ENCODE measurements at regions not wholly inside any gene's neighbourhood (a gene's known extent, or its start where the extent isn't known, plus 50 kb on each side); places are given as distances from the start of the nearest gene placed in this dataset.
"Not testable (repeated sequence)": the region's sequence is repeated elsewhere in the genome, so short reads cannot be mapped to it uniquely, and the experiment has no call there.

DNA sequence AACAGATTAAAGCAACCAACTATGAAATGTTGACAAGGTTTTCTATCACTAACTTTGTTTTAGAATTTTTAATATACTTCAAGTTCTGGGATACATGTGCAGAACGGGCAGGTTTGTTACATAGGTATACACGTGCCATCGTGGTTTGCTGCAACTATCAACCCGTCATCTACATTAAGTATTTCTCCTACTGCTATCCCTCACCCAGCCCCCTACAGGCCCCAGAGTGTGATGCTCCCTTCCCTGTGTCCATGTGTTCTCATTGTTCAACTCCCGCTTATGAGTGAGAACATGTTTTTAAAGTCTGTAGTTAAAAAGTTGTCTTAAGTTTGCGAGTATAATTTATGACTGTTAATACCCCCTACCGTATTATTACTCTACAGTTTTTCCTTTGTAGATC is 844.3 kb upstream of the MANEA start:
- no peaks in the 10 kb centered on the region for H3K27me3 ChIP-seq (ENCODE audit: control insufficient read depth in 1 of 2, insufficient read depth in 2 of 2, low read length in 2 of 2)
- 91% methylated on average over 7 of the region's 7 CpGs for WGBS, 2 donors
- H3K9me3 ChIP-seq (ENCODE audit: control insufficient read depth in 2 of 2, insufficient read depth in 1 of 2, low read depth in 1 of 2, low read length in 1 of 2) = peaks cover 2 to 6% of the 10 kb centered on the region in 2 donors
- no peaks in the 10 kb centered on the region for H3K4me1 ChIP-seq (ENCODE audit: control insufficient read depth in 2 of 2, insufficient read depth in 2 of 2, low read length in 1 of 2)
- no peak overlapping the region for H3K4me3 ChIP-seq (ENCODE audit: low read depth in 1 of 2, low read length in 2 of 2)
- H3K36me3 ChIP-seq (ENCODE audit: control insufficient read depth in 2 of 2, insufficient read depth in 2 of 2, low read length in 1 of 2) = no peaks in the 10 kb centered on the region
- H3K27ac ChIP-seq (ENCODE audit: low read depth in 2 of 2, low read length in 1 of 2) = no peak overlapping the region

DNA sequence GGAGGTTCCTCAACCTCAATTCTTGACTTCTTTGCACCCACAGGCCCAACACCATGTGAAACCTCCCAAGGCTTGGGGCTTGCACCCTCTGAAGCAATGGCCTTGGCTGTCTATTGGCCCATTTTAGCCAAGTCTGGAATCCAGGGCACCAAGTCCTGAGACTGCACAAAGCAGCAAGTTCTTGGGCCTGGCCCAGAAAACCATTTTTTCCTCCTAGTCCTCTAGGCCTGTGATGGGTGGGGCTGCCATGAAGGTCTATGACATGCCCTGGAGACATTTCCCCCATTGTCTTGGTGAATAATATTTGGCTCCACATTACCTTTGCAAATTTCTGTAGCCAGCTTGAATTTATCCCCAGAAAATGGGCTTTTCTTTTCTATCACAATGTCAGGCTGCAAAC is 849.6 kb upstream of the MANEA start:
- no peak overlapping the region for H3K27ac ChIP-seq (ENCODE audit: low read depth in 2 of 2, low read length in 1 of 2)
- no peak overlapping the region for H3K4me3 ChIP-seq (ENCODE audit: low read depth in 1 of 2, low read length in 2 of 2)
- H3K9me3 ChIP-seq (ENCODE audit: control insufficient read depth in 2 of 2, insufficient read depth in 1 of 2, low read depth in 1 of 2, low read length in 1 of 2) = no peaks in the 10 kb centered on the region
- no peaks in the 10 kb centered on the region for H3K4me1 ChIP-seq (ENCODE audit: control insufficient read depth in 2 of 2, insufficient read depth in 2 of 2, low read length in 1 of 2)
- H3K36me3 ChIP-seq (ENCODE audit: control insufficient read depth in 2 of 2, insufficient read depth in 2 of 2, low read length in 1 of 2) = no peaks in the 10 kb centered on the region
- H3K27me3 ChIP-seq (ENCODE audit: control insufficient read depth in 1 of 2, insufficient read depth in 2 of 2, low read length in 2 of 2) = no peaks in the 10 kb centered on the region

DNA sequence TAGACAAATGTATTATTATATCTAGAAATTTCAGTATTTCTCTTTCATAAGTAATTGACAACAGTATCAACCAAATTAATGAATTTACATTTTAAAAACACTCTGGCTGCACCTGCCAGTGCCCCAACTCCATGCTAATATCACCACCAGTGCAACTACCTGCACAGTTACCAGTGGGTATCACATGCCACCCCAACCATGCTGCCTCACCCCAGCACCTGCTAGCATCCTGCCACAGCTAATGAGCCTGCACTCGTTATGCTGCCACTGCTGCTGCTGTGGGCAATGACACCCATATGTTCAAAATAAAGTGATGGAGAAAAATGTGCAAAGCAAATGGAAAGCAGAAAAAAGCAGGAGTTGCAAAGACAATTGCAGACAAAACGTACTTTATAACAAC is 855.9 kb upstream of the MANEA start:
- no peak overlapping the region for H3K4me3 ChIP-seq (ENCODE audit: low read depth in 1 of 2, low read length in 2 of 2)
- H3K9me3 ChIP-seq (ENCODE audit: control insufficient read depth in 2 of 2, insufficient read depth in 1 of 2, low read depth in 1 of 2, low read length in 1 of 2) = peaks cover 0 to 2% of the 10 kb centered on the region in 2 donors
- no peaks in the 10 kb centered on the region for H3K4me1 ChIP-seq (ENCODE audit: control insufficient read depth in 2 of 2, insufficient read depth in 2 of 2, low read length in 1 of 2)
- no peaks in the 10 kb centered on the region for H3K27me3 ChIP-seq (ENCODE audit: control insufficient read depth in 1 of 2, insufficient read depth in 2 of 2, low read length in 2 of 2)
- H3K27ac ChIP-seq (ENCODE audit: low read depth in 2 of 2, low read length in 1 of 2) = no peak overlapping the region
- WGBS, 2 donors = 65 to 70% methylated on average over 2 of the region's 2 CpGs
- no peaks in the 10 kb centered on the region for H3K36me3 ChIP-seq (ENCODE audit: control insufficient read depth in 2 of 2, insufficient read depth in 2 of 2, low read length in 1 of 2)

DNA sequence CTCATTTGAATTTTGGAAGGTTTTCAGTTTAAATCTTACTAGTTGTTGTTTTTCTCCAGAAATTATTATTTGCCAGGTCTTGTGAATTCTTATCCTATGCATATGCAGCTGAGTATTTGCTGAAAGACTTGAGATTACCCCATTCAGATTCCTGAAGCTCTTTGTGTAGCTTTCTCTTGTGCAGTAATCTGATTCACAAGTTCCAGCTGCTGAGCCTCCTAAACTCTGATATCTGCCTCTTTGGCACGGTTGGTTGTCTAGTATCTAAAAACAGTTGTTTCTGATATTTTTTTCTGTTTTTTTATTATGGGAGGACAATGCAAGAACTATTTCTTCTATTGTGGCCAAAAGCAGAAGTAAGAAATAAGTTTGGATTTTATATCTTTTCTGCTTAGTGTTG is 863.9 kb upstream of the MANEA start:
- Histone ChIP-seq H3K27me3 (ENCODE audit: control insufficient read depth in 1 of 2, insufficient read depth in 2 of 2, low read length in 2 of 2) (no peaks in the 10 kb centered on the region), H3K36me3 (ENCODE audit: control insufficient read depth in 2 of 2, insufficient read depth in 2 of 2, low read length in 1 of 2) (no peaks in the 10 kb centered on the region), H3K9me3 (ENCODE audit: control insufficient read depth in 2 of 2, insufficient read depth in 1 of 2, low read depth in 1 of 2, low read length in 1 of 2) (no peaks in the 10 kb centered on the region), H3K4me1 (ENCODE audit: control insufficient read depth in 2 of 2, insufficient read depth in 2 of 2, low read length in 1 of 2) (no peaks in the 10 kb centered on the region), H3K27ac (ENCODE audit: low read depth in 2 of 2, low read length in 1 of 2) (no peak overlapping the region), H3K4me3 (ENCODE audit: low read depth in 1 of 2, low read length in 2 of 2) (no peak overlapping the region)
- 49 to 54% methylated on average over 1 of the region's 1 CpG for WGBS, 2 donors

DNA sequence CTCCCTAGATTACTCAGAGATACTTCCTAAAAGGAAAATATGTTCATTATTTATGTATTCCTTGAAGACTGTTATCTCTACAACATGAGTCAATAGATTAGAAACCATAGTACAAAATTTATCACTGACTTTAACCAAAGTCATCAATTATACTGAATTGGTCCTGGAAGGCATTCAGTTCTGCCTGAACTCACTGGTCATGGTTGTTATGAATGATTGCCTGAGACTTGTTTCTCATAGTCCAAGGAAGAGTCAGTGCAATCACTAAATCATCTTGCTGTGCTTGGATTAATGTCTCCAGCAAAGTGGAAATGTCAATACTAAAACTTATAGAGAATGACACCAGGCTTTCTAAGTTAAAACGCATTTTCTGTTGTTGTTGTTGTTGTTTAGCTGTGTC is 878.6 kb upstream of the MANEA start:
- 59 to 84% methylated on average over 1 of the region's 1 CpG for WGBS, 2 donors
- Histone ChIP-seq H3K9me3 (ENCODE audit: control insufficient read depth in 2 of 2, insufficient read depth in 1 of 2, low read depth in 1 of 2, low read length in 1 of 2) (no peaks in the 10 kb centered on the region), H3K27me3 (ENCODE audit: control insufficient read depth in 1 of 2, insufficient read depth in 2 of 2, low read length in 2 of 2) (no peaks in the 10 kb centered on the region), H3K36me3 (ENCODE audit: control insufficient read depth in 2 of 2, insufficient read depth in 2 of 2, low read length in 1 of 2) (no peaks in the 10 kb centered on the region), H3K4me3 (ENCODE audit: low read depth in 1 of 2, low read length in 2 of 2) (no peak overlapping the region), H3K27ac (ENCODE audit: low read depth in 2 of 2, low read length in 1 of 2) (no peak overlapping the region), H3K4me1 (ENCODE audit: control insufficient read depth in 2 of 2, insufficient read depth in 2 of 2, low read length in 1 of 2) (no peaks in the 10 kb centered on the region)

DNA sequence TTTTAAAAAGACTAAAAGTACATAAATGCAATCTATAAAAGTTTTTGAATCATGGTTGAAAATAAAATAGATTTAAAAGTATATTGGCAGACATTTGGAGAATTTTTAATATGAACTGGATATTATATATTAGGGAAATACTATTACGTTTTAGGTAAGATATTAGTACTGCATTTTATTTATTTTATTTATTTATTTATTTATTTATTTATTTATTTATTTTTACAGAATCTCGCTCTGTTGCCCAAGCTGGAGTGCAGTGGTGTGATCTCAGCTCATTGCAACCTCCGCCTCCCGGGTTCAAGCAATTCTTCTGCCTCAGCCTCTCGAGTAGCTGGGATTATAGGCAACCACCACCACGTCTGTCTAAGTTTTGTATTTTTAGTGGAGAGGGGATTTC is 890.1 kb upstream of the MANEA start:
- H3K27me3 ChIP-seq (ENCODE audit: control insufficient read depth in 1 of 2, insufficient read depth in 2 of 2, low read length in 2 of 2) = not testable (repeated sequence)
- 86 to 90% methylated on average over 6 of the region's 6 CpGs for WGBS, 2 donors

DNA sequence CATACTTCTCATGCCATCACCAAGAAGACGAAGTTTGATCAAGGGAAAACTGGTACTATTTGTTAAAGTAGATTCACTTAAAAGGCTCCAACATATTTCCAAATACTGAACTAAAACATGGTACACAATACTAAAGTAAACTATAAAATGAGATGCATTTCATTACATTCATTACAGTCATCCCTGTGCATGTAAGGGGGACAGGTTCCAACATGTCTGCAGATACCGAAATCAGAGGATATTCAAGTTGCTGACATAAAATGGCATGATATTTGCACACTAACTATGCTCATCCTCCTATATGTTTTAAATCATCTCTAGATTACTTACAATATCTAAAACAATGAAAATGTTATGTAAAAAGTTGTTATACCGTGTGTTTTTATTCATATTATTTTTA is 893.9 kb upstream of the MANEA start:
- H3K9me3 ChIP-seq (ENCODE audit: control insufficient read depth in 2 of 2, insufficient read depth in 1 of 2, low read depth in 1 of 2, low read length in 1 of 2) = no peaks in the 10 kb centered on the region
- no peaks in the 10 kb centered on the region for H3K36me3 ChIP-seq (ENCODE audit: control insufficient read depth in 2 of 2, insufficient read depth in 2 of 2, low read length in 1 of 2)
- WGBS, 2 donors = 64 to 74% methylated on average over 3 of the region's 3 CpGs
- no peak overlapping the region for H3K27ac ChIP-seq (ENCODE audit: low read depth in 2 of 2, low read length in 1 of 2)
- H3K4me3 ChIP-seq (ENCODE audit: low read depth in 1 of 2, low read length in 2 of 2) = no peak overlapping the region
- no peaks in the 10 kb centered on the region for H3K27me3 ChIP-seq (ENCODE audit: control insufficient read depth in 1 of 2, insufficient read depth in 2 of 2, low read length in 2 of 2)
- no peaks in the 10 kb centered on the region for H3K4me1 ChIP-seq (ENCODE audit: control insufficient read depth in 2 of 2, insufficient read depth in 2 of 2, low read length in 1 of 2)

More for the DNA sequence above, 890.1 kb upstream of the MANEA start:
- H3K4me1 ChIP-seq (ENCODE audit: control insufficient read depth in 2 of 2, insufficient read depth in 2 of 2, low read length in 1 of 2); H3K27ac ChIP-seq (ENCODE audit: low read depth in 2 of 2, low read length in 1 of 2); H3K36me3 ChIP-seq (ENCODE audit: control insufficient read depth in 2 of 2, insufficient read depth in 2 of 2, low read length in 1 of 2); H3K4me3 ChIP-seq (ENCODE audit: low read depth in 1 of 2, low read length in 2 of 2); H3K9me3 ChIP-seq (ENCODE audit: control insufficient read depth in 2 of 2, insufficient read depth in 1 of 2, low read depth in 1 of 2, low read length in 1 of 2): not testable (repeated sequence)

DNA sequence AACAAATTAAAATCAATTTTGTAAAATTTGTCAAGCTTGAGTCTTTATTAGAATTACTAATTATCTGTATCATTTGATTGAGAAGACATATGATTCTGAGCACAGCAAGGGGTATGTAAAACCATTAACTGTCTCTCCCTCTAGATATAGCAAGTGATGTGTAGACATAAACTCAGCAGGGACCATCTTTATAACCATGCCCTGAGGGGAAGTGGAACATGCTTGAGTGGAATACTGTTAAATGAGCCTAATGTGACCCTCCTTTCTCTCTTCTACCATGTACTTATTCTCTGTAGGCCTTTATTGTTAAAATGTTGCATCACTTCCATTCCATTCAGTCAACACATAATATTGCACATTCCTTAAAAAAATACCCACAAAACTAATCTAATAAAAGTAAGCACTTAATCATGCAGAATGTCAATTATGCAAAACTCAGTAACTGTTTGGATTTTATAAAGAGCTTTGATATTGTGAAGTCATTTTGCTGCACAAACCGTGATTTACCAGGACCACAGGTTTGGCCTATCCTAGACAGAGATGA is 896.6 kb upstream of the MANEA start:
- WGBS, 2 donors = 69 to 82% methylated on average over 1 of the region's 1 CpG
- H3K27ac ChIP-seq (ENCODE audit: low read depth in 2 of 2, low read length in 1 of 2) = no peak overlapping the region
- no peaks in the 10 kb centered on the region for H3K9me3 ChIP-seq (ENCODE audit: control insufficient read depth in 2 of 2, insufficient read depth in 1 of 2, low read depth in 1 of 2, low read length in 1 of 2)

DNA sequence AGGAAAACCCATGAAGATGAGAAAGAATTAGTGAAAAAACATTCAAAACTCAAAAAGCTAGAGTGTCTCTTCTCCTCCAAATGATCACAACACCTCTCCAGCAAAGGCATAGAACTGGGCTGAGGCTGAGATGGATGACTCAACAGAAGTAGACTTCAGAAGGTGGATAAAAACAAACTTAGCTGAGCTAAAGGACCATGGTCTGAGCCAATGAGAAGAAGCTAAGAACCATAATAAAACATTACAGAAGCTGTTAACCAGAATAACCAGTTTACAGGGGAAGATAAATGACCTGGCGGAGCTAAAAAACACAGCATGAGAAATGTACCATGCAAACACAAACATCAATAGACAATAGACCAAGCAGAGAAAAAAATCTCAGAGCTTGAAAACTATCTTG is 904.1 kb upstream of the MANEA start:
- Histone ChIP-seq H3K4me1 (ENCODE audit: control insufficient read depth in 2 of 2, insufficient read depth in 2 of 2, low read length in 1 of 2) (no peaks in the 10 kb centered on the region), H3K27me3 (ENCODE audit: control insufficient read depth in 1 of 2, insufficient read depth in 2 of 2, low read length in 2 of 2) (no peaks in the 10 kb centered on the region), H3K27ac (ENCODE audit: low read depth in 2 of 2, low read length in 1 of 2) (no peak overlapping the region), H3K36me3 (ENCODE audit: control insufficient read depth in 2 of 2, insufficient read depth in 2 of 2, low read length in 1 of 2) (no peaks in the 10 kb centered on the region), H3K9me3 (ENCODE audit: control insufficient read depth in 2 of 2, insufficient read depth in 1 of 2, low read depth in 1 of 2, low read length in 1 of 2) (peaks cover 5% of the 10 kb centered on the region in 2 donors), H3K4me3 (ENCODE audit: low read depth in 1 of 2, low read length in 2 of 2) (no peak overlapping the region)
- 59 to 69% methylated on average over 1 of the region's 1 CpG for WGBS, 2 donors

More for the DNA sequence above, 896.6 kb upstream of the MANEA start:
- Histone ChIP-seq H3K36me3 (ENCODE audit: control insufficient read depth in 2 of 2, insufficient read depth in 2 of 2, low read length in 1 of 2) (no peaks in the 10 kb centered on the region), H3K27me3 (ENCODE audit: control insufficient read depth in 1 of 2, insufficient read depth in 2 of 2, low read length in 2 of 2) (no peaks in the 10 kb centered on the region), H3K4me1 (ENCODE audit: control insufficient read depth in 2 of 2, insufficient read depth in 2 of 2, low read length in 1 of 2) (no peaks in the 10 kb centered on the region), H3K4me3 (ENCODE audit: low read depth in 1 of 2, low read length in 2 of 2) (no peak overlapping the region)

DNA sequence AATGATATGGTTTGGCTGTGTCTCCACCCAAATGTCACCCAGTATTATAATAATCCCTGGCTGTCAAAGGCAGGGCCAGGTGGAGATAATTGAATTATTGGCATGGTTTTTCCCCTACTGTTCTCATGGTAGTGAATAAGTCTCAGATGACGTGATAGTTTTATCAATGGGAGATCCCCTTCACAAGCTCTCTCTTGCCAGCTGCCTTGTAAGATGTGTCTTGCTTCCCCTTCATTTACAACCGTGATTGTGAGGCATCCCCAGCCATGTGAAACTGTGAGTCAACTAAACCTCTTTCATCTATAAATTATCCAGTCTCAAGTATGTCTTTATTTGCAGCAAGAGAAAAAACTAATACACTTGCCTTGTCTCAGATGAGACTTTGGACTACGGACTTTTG is 907.3 kb upstream of the MANEA start:
- H3K4me1 ChIP-seq (ENCODE audit: control insufficient read depth in 2 of 2, insufficient read depth in 2 of 2, low read length in 1 of 2) = no peaks in the 10 kb centered on the region
- WGBS, 2 donors = 78 to 82% methylated on average over 3 of the region's 3 CpGs
- no peak overlapping the region for H3K27ac ChIP-seq (ENCODE audit: low read depth in 2 of 2, low read length in 1 of 2)
- no peak overlapping the region for H3K4me3 ChIP-seq (ENCODE audit: low read depth in 1 of 2, low read length in 2 of 2)
- peaks cover 5% of the 10 kb centered on the region in 2 donors for H3K9me3 ChIP-seq (ENCODE audit: control insufficient read depth in 2 of 2, insufficient read depth in 1 of 2, low read depth in 1 of 2, low read length in 1 of 2)
- H3K27me3 ChIP-seq (ENCODE audit: control insufficient read depth in 1 of 2, insufficient read depth in 2 of 2, low read length in 2 of 2) = no peaks in the 10 kb centered on the region
- no peaks in the 10 kb centered on the region for H3K36me3 ChIP-seq (ENCODE audit: control insufficient read depth in 2 of 2, insufficient read depth in 2 of 2, low read length in 1 of 2)

All from esophagus (tissue), 2 donors.